ENCODE measurements at regions not wholly inside any gene's neighbourhood (a gene's known extent, or its start where the extent isn't known, plus 50 kb on each side); places are given as distances from the start of the nearest gene placed in this dataset.

GRCh38 chr6:113313841-113314240 is 543.3 kb upstream of the MARCKS start:
- TF ChIP-seq CTCF (IDR thresholded peaks at IDR 0.05): no peak
- TF ChIP-seq POLR2A (IDR thresholded peaks at IDR 0.05): no peak
